Uterus (tissue), 3 donors: ENCODE measurements at regions not wholly inside any gene's neighbourhood (a gene's known extent, or its start where the extent isn't known, plus 50 kb on each side); places are given as distances from the start of the nearest gene placed in this dataset.

Source experiments
- DNase-seq, 2 donors: peaks; one replicate each; pipeline ENCODE4 v3.0.0-alpha.2; 2019 to 2020
- H3K27ac ChIP-seq, 2 donors: fragments of 200-600 bp; sonication (generic); 1 replicate in 1 of 2; 2 replicates in 1 of 2; pipeline ENCODE4 v1.5.1; 2016 to 2018
- H3K27me3 ChIP-seq, 2 donors: fragments of 200-600 bp; sonication (generic); one replicate each; pipeline ENCODE4 v1.5.1; 2018 to 2019; ENCODE audit warnings: control low read depth in 1 of 2
- H3K36me3 ChIP-seq, 2 donors: fragments of 200-600 bp; sonication (generic); one replicate each; pipeline ENCODE4 v1.5.1; 2019; ENCODE audit warnings: control low read depth in 1 of 2
- H3K4me1 ChIP-seq, 2 donors: fragments of 200-600 bp; sonication (generic); one replicate each; pipeline ENCODE4 v1.5.1; 2018 to 2019; ENCODE audit warnings: control low read depth in 1 of 2
- H3K4me3 ChIP-seq, 2 donors: fragments of 200-600 bp; sonication (generic); 1 replicate in 1 of 2; 2 replicates in 1 of 2; pipeline ENCODE4 v1.5.1; 2018 to 2019; ENCODE audit warnings: mild to moderate bottlenecking in 1 of 2
- H3K9me3 ChIP-seq, 2 donors: fragments of 200-600 bp; sonication (generic); one replicate each; pipeline ENCODE4 v1.5.1; 2019; ENCODE audit warnings: control low read depth in 1 of 2
- POLR2A ChIP-seq, 2 donors: fragments of 450-650 bp; IDR thresholded peaks; one replicate each; pipeline ENCODE4 v1.6.1; 2016; ENCODE audit warnings: antibody characterized with exemption in 2 of 2, mild to moderate bottlenecking in 1 of 2, moderate library complexity in 1 of 2
- intact Hi-C: fragments of 100-400 bp; cut with DNase I; formaldehyde crosslinking; loops from one replicate; pipeline ENCODE4 v1.15.1; 2023; ENCODE audit warnings: low total_unique reads
- TF ChIP-seq, protein P1 (sequence below), 4 experiments: fragments of 200-600 bp in 2 of 4; fragments of 450-650 bp in 2 of 4; sonication (generic) in 2 of 4; IDR thresholded peaks; one replicate each; pipeline ENCODE4 v1.5.1; 2016 to 2019; ENCODE audit warnings: antibody characterized with exemption in 4 of 4, mild to moderate bottlenecking in 2 of 4, moderate library complexity in 1 of 4
- donor health status: DM: yes; HTN: yes; CAD: no.

DNA sequence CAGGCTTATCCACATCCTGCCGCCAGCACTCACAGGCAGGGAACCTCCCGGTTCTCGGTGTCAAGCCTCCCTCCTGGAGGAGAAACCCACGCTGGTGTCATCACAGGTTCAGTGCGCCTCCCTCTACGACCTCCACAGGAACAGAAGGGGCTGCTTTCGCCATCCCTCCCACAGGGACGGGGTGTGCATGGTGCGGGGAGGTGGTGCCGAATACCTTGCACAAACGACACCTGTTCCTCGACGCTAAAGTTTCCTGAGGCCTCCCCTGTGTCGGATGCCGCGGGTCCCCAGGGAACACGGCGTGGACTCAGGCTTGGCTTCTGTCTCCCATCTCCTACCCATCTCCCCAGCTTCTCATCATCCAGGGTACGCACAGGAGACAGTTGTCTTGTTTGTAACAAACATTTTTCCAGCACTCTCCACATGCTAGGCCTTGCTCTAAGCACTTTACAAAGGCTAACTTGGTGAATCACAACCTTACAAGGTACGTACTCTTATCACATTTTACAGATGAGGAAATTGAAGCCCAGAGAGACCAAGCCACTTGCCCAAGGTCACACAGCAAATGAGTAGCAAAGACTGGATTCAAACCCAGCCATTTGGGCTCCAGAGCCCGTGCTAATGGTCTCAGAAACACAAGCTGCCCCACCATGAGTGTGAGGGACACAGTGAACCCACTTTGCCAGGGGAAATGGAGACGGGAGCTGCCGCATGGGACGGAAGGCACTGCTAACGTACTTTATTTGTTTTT lies 271.6 kb downstream of the C16orf95 start:
- intact Hi-C loops, result no loop called here
- no peaks in the 10 kb centered on the region for H3K27me3 ChIP-seq
- no peak for DNase-seq
- no peaks in the 10 kb centered on the region for H3K9me3 ChIP-seq
- no peaks in the 10 kb centered on the region for H3K36me3 ChIP-seq
- H3K27ac ChIP-seq, result no peak overlapping the region
- H3K4me3 ChIP-seq, result no peak overlapping the region
- no peak for TF ChIP-seq POLR2A (IDR thresholded peaks at IDR 0.05)
- TF ChIP-seq, protein P1, sequence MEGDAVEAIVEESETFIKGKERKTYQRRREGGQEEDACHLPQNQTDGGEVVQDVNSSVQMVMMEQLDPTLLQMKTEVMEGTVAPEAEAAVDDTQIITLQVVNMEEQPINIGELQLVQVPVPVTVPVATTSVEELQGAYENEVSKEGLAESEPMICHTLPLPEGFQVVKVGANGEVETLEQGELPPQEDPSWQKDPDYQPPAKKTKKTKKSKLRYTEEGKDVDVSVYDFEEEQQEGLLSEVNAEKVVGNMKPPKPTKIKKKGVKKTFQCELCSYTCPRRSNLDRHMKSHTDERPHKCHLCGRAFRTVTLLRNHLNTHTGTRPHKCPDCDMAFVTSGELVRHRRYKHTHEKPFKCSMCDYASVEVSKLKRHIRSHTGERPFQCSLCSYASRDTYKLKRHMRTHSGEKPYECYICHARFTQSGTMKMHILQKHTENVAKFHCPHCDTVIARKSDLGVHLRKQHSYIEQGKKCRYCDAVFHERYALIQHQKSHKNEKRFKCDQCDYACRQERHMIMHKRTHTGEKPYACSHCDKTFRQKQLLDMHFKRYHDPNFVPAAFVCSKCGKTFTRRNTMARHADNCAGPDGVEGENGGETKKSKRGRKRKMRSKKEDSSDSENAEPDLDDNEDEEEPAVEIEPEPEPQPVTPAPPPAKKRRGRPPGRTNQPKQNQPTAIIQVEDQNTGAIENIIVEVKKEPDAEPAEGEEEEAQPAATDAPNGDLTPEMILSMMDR (IDR thresholded peaks at IDR 0.05), result no peak
- H3K4me1 ChIP-seq, result peaks cover 0 to 5% of the 10 kb centered on the region in 2 donors

DNA sequence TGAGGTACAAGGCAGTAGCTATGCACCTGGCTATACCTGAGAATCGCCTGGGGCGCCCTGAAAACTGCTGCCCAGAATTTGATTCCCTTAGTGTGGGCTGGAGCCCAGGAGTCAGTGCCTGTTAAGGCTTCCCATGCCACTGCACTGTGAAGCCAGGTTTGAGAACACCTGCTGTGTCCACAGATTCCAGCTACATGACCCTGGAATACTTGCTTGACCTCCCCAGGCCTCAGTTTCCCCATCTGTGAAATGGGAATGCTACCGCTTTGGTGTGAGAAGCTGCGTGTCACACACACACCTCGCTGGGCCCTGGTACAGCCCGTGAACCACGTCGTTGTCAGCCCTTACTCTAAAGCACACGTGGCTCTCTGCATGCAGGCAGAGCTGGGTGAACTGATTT lies 271.0 kb downstream of the C16orf95 start:
- intact Hi-C loops, result no loop called here
- TF ChIP-seq POLR2A (IDR thresholded peaks at IDR 0.05), result no peak
- TF ChIP-seq, protein P1 (IDR thresholded peaks at IDR 0.05), result no peak
- DNase-seq, result no peak
- Histone ChIP-seq H3K27me3 (no peaks in the 10 kb centered on the region), H3K36me3 (no peaks in the 10 kb centered on the region), H3K4me1 (peaks cover 0 to 5% of the 10 kb centered on the region in 2 donors), H3K27ac (no peak overlapping the region), H3K4me3 (no peak overlapping the region), H3K9me3 (no peaks in the 10 kb centered on the region)

DNA sequence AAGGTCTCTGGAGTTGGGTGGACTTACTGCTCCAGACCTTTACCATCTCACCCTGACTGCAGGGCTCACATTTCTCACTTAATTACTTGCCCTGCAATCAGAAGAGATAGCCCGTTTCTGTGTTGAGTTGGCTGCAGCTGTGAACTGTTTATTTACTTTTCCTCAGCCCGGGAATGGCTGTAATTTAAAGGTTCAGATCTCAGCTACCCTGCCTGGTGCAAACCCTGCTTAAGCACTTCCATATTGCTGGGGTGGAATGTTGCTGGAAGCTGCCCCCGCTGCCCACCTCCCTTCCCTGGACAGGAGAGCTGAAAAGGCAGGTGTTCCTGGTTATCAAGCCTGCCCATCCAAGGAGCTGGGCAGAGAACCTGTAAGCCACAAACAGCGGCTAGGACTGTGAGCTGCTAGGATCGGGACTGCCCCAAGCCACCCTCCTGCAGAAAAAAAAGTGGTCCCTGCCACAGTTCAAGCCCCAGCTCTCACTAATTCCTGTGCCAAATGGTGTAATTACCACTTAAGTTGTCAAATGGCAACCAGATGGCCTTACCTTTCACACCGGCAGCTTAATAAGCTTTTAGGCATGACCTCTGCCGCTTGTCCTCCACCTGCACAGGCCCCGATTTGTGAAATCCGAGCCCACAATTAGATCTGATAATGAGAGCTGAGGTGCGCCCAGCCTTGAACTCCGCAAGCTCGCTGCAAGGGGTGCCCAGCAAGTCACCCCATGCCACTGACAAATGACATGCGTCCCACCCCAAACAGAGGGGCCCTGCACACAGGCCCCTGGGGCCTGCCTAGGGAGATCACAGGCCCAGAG lies 269.8 kb downstream of the C16orf95 start:
- no peak for TF ChIP-seq POLR2A (IDR thresholded peaks at IDR 0.05)
- TF ChIP-seq, protein P1 (IDR thresholded peaks at IDR 0.05), result no peak
- no peak for DNase-seq
- no peak overlapping the region for H3K27ac ChIP-seq
- H3K9me3 ChIP-seq, result no peaks in the 10 kb centered on the region
- intact Hi-C loops, result no loop called here
- no peaks in the 10 kb centered on the region for H3K27me3 ChIP-seq
- no peaks in the 10 kb centered on the region for H3K36me3 ChIP-seq
- H3K4me3 ChIP-seq, result no peak overlapping the region
- H3K4me1 ChIP-seq, result peaks cover 0 to 5% of the 10 kb centered on the region in 2 donors

DNA sequence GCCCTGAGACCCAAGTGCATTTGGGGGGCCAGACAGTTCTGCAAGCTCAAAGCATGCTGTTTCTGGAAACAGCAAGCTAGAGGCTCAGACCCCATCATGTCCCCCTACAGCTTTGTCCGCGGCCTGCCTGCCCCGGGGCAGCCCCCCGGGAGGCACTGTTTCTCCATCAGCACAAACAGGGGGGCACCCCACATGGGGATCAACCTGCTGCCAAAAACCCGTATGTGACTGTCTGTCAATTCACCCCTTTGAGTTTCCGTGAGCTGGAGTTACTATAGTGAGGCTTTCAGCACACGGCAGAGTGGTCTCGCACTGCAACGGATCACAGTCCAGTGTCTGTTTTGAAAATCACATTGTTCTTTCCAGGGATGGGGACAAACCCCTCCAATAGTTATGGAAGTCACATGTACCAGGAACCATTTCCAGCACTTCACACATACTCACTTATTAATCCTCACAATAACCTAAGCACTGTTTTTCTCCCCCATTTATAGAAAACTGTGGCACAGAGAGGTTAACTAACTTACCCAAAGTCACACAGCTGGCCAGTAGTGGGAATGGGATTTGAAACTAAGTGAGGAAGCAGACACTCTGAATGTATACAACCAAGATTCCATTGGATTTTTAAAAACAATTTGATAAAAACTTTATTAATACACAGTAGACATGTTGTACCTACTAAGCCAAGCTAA lies 269.0 kb downstream of the C16orf95 start:
- TF ChIP-seq, protein P1 (IDR thresholded peaks at IDR 0.05), result no peak
- TF ChIP-seq POLR2A (IDR thresholded peaks at IDR 0.05), result no peak
- H3K27ac ChIP-seq, result no peak overlapping the region
- no peaks in the 10 kb centered on the region for H3K9me3 ChIP-seq
- peaks cover 0 to 5% of the 10 kb centered on the region in 2 donors for H3K4me1 ChIP-seq
- no peak overlapping the region for H3K4me3 ChIP-seq
- no peaks in the 10 kb centered on the region for H3K27me3 ChIP-seq
- DNase-seq, result no peak
- intact Hi-C loops, result no loop called here
- no peaks in the 10 kb centered on the region for H3K36me3 ChIP-seq
